GM18951 (cell line): ENCODE measurements at regions not wholly inside any gene's neighbourhood (a gene's known extent, or its start where the extent isn't known, plus 50 kb on each side); places are given as distances from the start of the nearest gene placed in this dataset.

ENCODE experiments used
- POLR2A ChIP-seq: IDR thresholded peaks from 4 replicates; pipeline ENCODE4 v1.6.1; 2011; ENCODE audit warnings: mild to moderate bottlenecking; ENCODE audit not compliant: insufficient read length, insufficient read depth; ENCODE audit errors: extremely low read depth
- in situ Hi-C: fragments of 300-500 bp; cut with MboI; formaldehyde crosslinking; loops from one replicate; pipeline ENCODE4 v1.12.0; 2022; ENCODE audit warnings: low sequenced_read_pairs, mixed read lengths, inconsistent platforms; ENCODE audit not compliant: unreplicated experiment

GRCh38 chr7:112540839-112541577, 60.2 kb downstream of the LSMEM1 start:
- TF ChIP-seq POLR2A, result no peak
- in situ Hi-C loops, result loop anchor here (25.0 kb wide), 1 partner anchor 871 kb away; no protein-coding TSS in a partner anchor

GRCh38 chr7:112546723-112547513, 66.1 kb downstream of the LSMEM1 start:
- in situ Hi-C loops, result loop anchor here (25.0 kb wide), 1 partner anchor 865 kb away; no protein-coding TSS in a partner anchor
- no peak for TF ChIP-seq POLR2A

- no peak for TF ChIP-seq POLR2A
- in situ Hi-C loops, result loop anchor here (25.0 kb wide), 1 partner anchor 864 kb away; no protein-coding TSS in a partner anchor
These were observed 67.1 kb downstream of the LSMEM1 start for GRCh38 chr7:112547916-112548315.

- in situ Hi-C loops, result loop anchor here (10.0 kb wide), 1 partner anchor 344 kb away; no protein-coding TSS in a partner anchor
- TF ChIP-seq POLR2A, result no peak
These were observed 69.8 kb downstream of the LSMEM1 start for GRCh38 chr7:112550468-112551060.

- in situ Hi-C loops, result loop anchor here (10.0 kb wide), 1 partner anchor 343 kb away; no protein-coding TSS in a partner anchor
These were observed 70.7 kb downstream of the LSMEM1 start for GRCh38 chr7:112551521-112551920.

- in situ Hi-C loops, result loop anchor here (10.0 kb wide), 1 partner anchor 340 kb away; no protein-coding TSS in a partner anchor
- no peak for TF ChIP-seq POLR2A
These were observed 73.8 kb downstream of the LSMEM1 start for GRCh38 chr7:112554591-112554990.

GRCh38 chr7:112556633-112557032, 75.8 kb downstream of the LSMEM1 start:
- in situ Hi-C loops, result loop anchor here (10.0 kb wide), 1 partner anchor 338 kb away; no protein-coding TSS in a partner anchor
- TF ChIP-seq POLR2A, result no peak

- no peak for TF ChIP-seq POLR2A
- in situ Hi-C loops, result no loop called here
These were observed 85.9 kb downstream of the LSMEM1 start for GRCh38 chr7:112566442-112567324.

GRCh38 chr7:112567388-112567787, 86.6 kb downstream of the LSMEM1 start:
- in situ Hi-C loops, result no loop called here
- TF ChIP-seq POLR2A, result no peak

GRCh38 chr7:112571852-112572607, 91.2 kb downstream of the LSMEM1 start:
- in situ Hi-C loops, result no loop called here
- TF ChIP-seq POLR2A, result no peak

GRCh38 chr7:112572669-112573301, 92.0 kb downstream of the LSMEM1 start:
- TF ChIP-seq POLR2A, result no peak
- in situ Hi-C loops, result no loop called here

- in situ Hi-C loops, result no loop called here
- no peak for TF ChIP-seq POLR2A
These were observed 92.7 kb downstream of the LSMEM1 start for GRCh38 chr7:112573302-112574039.
